Neural cell (in vitro differentiated cells): ENCODE measurements at regions not wholly inside any gene's neighbourhood (a gene's known extent, or its start where the extent isn't known, plus 50 kb on each side); places are given as distances from the start of the nearest gene placed in this dataset.

Experiments used
- H2AFZ ChIP-seq: fragments of 200-600, 300-800 bp; sonication (generic), shearing (Covaris generic); 2 replicates; pipeline ENCODE4 v1.6.0; 2014; ENCODE audit warnings: low read depth, mild to moderate bottlenecking, antibody characterized with exemption, low read length, moderate library complexity
- H3F3A ChIP-seq: fragments of 200-600 bp; shearing (Covaris generic); 2 replicates; pipeline ENCODE4 v1.6.1; 2016; ENCODE audit warnings: mild to moderate bottlenecking, moderate library complexity, mixed read lengths, antibody characterized with exemption, low read length; ENCODE audit not compliant: insufficient read depth, poor library complexity, severe bottlenecking
- H3K27ac ChIP-seq: fragments of 200-600, 300-800 bp; sonication (generic), shearing (Covaris generic); 2 replicates; pipeline ENCODE4 v1.5.1; 2014; ENCODE audit warnings: mild to moderate bottlenecking, low read length, moderate library complexity
- H3K27me3 ChIP-seq: fragments of 300-800, 200-600 bp; sonication (generic), shearing (Covaris generic); 2 replicates; pipeline ENCODE4 v1.6.0; 2014; ENCODE audit warnings: mild to moderate bottlenecking, low read depth, low read length, moderate library complexity; ENCODE audit not compliant: insufficient read depth
- H3K36me3 ChIP-seq: fragments of 300-800, 200-600 bp; sonication (generic), shearing (Covaris generic); 2 replicates; pipeline ENCODE4 v1.5.1; 2014; ENCODE audit warnings: mild to moderate bottlenecking, antibody characterized with exemption, low read length, moderate library complexity; ENCODE audit not compliant: insufficient read depth
- H3K4me2 ChIP-seq: fragments of 300-800, 200-600 bp; sonication (generic), shearing (Covaris generic); 2 replicates; pipeline ENCODE4 v1.6.0; 2014; ENCODE audit warnings: mild to moderate bottlenecking, low read length
- H3K4me3 ChIP-seq: fragments of 300-800, 200-600 bp; sonication (generic), shearing (Covaris generic); 2 replicates; pipeline ENCODE4 v1.5.1; 2014; ENCODE audit warnings: mild to moderate bottlenecking, low read length, moderate library complexity
- H3K79me2 ChIP-seq: fragments of 200-600 bp; shearing (Covaris generic); replicated peaks from 2 replicates; pipeline ENCODE4 v1.6.0; 2014; ENCODE audit warnings: mild to moderate bottlenecking, low read length, moderate library complexity; ENCODE audit not compliant: insufficient read depth
- H3K9ac ChIP-seq: fragments of 300-800, 200-600 bp; sonication (generic), shearing (Covaris generic); 2 replicates; pipeline ENCODE4 v1.6.1; 2016; ENCODE audit warnings: mild to moderate bottlenecking, low read length, mixed read lengths
- H3K9me2 ChIP-seq: fragments of 200-600 bp; shearing (Covaris generic); 2 replicates; pipeline ENCODE4 v1.6.1; 2016; ENCODE audit warnings: mild to moderate bottlenecking, low read length, mixed read lengths; ENCODE audit not compliant: insufficient read depth
- H3K9me3 ChIP-seq: fragments of 200-600, 300-800 bp; sonication (generic), shearing (Covaris generic); 2 replicates; pipeline ENCODE4 v1.6.1; 2016; ENCODE audit warnings: mild to moderate bottlenecking, mixed run types, low read length, moderate library complexity, mixed read lengths
- H4K20me1 ChIP-seq: fragments of 200-600 bp; shearing (Covaris generic); 2 replicates; pipeline ENCODE4 v1.6.1; 2016; ENCODE audit warnings: mild to moderate bottlenecking, mixed run types; ENCODE audit not compliant: insufficient read depth
- EP300 ChIP-seq: fragments of 450-650 bp; conservative IDR thresholded peaks from 2 replicates; pipeline ENCODE4 v1.6.1; 2014; ENCODE audit warnings: antibody characterized with exemption, mild to moderate bottlenecking, moderate library complexity; ENCODE audit not compliant: poor library complexity, severe bottlenecking
- EZH2 ChIP-seq: fragments of 200-600, 300-800 bp; shearing (Covaris generic), sonication (generic); IDR thresholded peaks from 2 replicates; pipeline ENCODE4 v1.6.1; 2014; ENCODE audit warnings: antibody characterized with exemption, low read length, borderline replicate concordance, mild to moderate bottlenecking; ENCODE audit not compliant: insufficient read depth, poor library complexity, severe bottlenecking
- MXI1 ChIP-seq: fragments of 450-650 bp; conservative IDR thresholded peaks from 2 replicates; pipeline ENCODE4 v1.6.1; 2014; ENCODE audit warnings: antibody characterized with exemption, mild to moderate bottlenecking; ENCODE audit not compliant: poor library complexity, severe bottlenecking
- POLR2AphosphoS5 ChIP-seq: IDR thresholded peaks from 2 replicates; pipeline ENCODE4 v1.6.1; 2012
- RAD21 ChIP-seq: fragments of 450-650 bp; conservative IDR thresholded peaks from 2 replicates; pipeline ENCODE4 v1.6.1; 2014; ENCODE audit warnings: antibody characterized with exemption, mild to moderate bottlenecking, moderate library complexity
- SMC3 ChIP-seq: fragments of 450-650 bp; conservative IDR thresholded peaks from 2 replicates; pipeline ENCODE4 v1.6.1; 2014; ENCODE audit warnings: antibody characterized with exemption, mild to moderate bottlenecking, moderate library complexity; ENCODE audit not compliant: poor library complexity
- TAF1 ChIP-seq: IDR thresholded peaks from 2 replicates; pipeline ENCODE4 v1.6.1; 2012; ENCODE audit warnings: low read depth
- TF ChIP-seq, protein P1 (sequence below): IDR thresholded peaks from 2 replicates; pipeline ENCODE4 v1.6.1; 2012; ENCODE audit warnings: borderline replicate concordance
- TF ChIP-seq, protein P2 (sequence below): fragments of 450-650 bp; IDR thresholded peaks from 2 replicates; pipeline ENCODE4 v1.5.1; 2014; ENCODE audit warnings: antibody characterized with exemption, mild to moderate bottlenecking, moderate library complexity; ENCODE audit not compliant: poor library complexity, severe bottlenecking

DNA sequence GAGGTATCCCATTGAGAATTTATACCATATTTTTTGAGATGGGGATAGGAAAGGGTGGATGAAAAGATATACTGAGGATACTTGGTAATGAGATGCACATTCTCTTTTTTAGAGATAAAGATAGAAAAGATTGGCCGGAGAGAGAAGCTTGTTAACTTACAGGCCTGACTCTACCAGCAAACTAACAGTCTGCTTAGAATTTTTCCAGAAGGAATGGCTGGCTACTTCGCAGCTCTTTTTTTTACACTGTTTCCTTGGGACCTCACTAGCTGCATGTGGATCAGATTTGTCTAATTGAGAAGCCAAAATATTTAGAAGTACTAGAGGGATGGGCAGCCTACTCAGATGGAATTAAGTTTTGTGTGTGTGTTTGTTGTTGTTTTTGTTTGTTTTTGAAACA, 586.6 kb downstream of the TAFA4 start:
- TF ChIP-seq, protein P1, sequence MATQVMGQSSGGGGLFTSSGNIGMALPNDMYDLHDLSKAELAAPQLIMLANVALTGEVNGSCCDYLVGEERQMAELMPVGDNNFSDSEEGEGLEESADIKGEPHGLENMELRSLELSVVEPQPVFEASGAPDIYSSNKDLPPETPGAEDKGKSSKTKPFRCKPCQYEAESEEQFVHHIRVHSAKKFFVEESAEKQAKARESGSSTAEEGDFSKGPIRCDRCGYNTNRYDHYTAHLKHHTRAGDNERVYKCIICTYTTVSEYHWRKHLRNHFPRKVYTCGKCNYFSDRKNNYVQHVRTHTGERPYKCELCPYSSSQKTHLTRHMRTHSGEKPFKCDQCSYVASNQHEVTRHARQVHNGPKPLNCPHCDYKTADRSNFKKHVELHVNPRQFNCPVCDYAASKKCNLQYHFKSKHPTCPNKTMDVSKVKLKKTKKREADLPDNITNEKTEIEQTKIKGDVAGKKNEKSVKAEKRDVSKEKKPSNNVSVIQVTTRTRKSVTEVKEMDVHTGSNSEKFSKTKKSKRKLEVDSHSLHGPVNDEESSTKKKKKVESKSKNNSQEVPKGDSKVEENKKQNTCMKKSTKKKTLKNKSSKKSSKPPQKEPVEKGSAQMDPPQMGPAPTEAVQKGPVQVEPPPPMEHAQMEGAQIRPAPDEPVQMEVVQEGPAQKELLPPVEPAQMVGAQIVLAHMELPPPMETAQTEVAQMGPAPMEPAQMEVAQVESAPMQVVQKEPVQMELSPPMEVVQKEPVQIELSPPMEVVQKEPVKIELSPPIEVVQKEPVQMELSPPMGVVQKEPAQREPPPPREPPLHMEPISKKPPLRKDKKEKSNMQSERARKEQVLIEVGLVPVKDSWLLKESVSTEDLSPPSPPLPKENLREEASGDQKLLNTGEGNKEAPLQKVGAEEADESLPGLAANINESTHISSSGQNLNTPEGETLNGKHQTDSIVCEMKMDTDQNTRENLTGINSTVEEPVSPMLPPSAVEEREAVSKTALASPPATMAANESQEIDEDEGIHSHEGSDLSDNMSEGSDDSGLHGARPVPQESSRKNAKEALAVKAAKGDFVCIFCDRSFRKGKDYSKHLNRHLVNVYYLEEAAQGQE: no peak
- TF ChIP-seq POLR2AphosphoS5: no peak
- no peak for TF ChIP-seq SMC3
- no peak for TF ChIP-seq RAD21
- no peak for TF ChIP-seq EP300
- TF ChIP-seq TAF1: no peak
- no peak for TF ChIP-seq MXI1
- TF ChIP-seq, protein P2, sequence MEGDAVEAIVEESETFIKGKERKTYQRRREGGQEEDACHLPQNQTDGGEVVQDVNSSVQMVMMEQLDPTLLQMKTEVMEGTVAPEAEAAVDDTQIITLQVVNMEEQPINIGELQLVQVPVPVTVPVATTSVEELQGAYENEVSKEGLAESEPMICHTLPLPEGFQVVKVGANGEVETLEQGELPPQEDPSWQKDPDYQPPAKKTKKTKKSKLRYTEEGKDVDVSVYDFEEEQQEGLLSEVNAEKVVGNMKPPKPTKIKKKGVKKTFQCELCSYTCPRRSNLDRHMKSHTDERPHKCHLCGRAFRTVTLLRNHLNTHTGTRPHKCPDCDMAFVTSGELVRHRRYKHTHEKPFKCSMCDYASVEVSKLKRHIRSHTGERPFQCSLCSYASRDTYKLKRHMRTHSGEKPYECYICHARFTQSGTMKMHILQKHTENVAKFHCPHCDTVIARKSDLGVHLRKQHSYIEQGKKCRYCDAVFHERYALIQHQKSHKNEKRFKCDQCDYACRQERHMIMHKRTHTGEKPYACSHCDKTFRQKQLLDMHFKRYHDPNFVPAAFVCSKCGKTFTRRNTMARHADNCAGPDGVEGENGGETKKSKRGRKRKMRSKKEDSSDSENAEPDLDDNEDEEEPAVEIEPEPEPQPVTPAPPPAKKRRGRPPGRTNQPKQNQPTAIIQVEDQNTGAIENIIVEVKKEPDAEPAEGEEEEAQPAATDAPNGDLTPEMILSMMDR: no peak
- TF ChIP-seq EZH2: no peak
- no peaks in the 10 kb centered on the region for H3K79me2 ChIP-seq

DNA sequence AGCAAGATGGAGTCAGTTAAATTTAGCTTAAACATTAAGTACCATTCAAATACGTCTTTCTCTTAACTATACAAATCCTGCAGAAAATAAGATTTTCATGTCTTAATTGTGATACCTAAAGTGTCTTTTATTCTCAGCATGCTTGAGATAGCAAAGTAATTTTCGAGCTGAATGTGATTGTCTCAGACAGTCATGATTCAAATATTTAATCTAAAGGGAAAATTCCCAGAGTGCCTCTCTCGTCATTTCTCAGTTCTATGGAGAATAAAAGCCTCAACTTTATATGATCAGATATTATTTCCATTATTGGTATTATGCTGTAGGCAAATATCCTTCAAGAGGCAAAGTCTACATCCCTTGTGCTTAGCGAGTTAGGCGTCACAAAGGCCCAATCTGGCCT, 589.9 kb downstream of the TAFA4 start:
- no peak overlapping the region for H3K27ac ChIP-seq
- H2AFZ ChIP-seq: no peak overlapping the region
- H3K27me3 ChIP-seq: no peaks in the 10 kb centered on the region
- no peaks in the 10 kb centered on the region for H4K20me1 ChIP-seq
- no peak overlapping the region for H3K4me2 ChIP-seq
- H3K9me3 ChIP-seq: no peaks in the 10 kb centered on the region
- no peak overlapping the region for H3K4me3 ChIP-seq
- no peaks in the 10 kb centered on the region for H3F3A ChIP-seq
- H3K36me3 ChIP-seq: no peaks in the 10 kb centered on the region
- no peak overlapping the region for H3K9ac ChIP-seq
- H3K79me2 ChIP-seq: no peaks in the 10 kb centered on the region
- no peaks in the 10 kb centered on the region for H3K9me2 ChIP-seq
- TF ChIP-seq, protein P2: no peak
- TF ChIP-seq RAD21 (no peak), EP300 (no peak), SMC3 (no peak)

More for the DNA sequence above, 586.6 kb downstream of the TAFA4 start:
- no peak overlapping the region for H3K4me3 ChIP-seq
- H3K36me3 ChIP-seq: no peaks in the 10 kb centered on the region
- no peaks in the 10 kb centered on the region for H4K20me1 ChIP-seq
- no peaks in the 10 kb centered on the region for H3K9me2 ChIP-seq
- H3K9ac ChIP-seq: no peak overlapping the region
- no peak overlapping the region for H3K4me2 ChIP-seq
- H3F3A ChIP-seq: no peaks in the 10 kb centered on the region
- no peaks in the 10 kb centered on the region for H3K27me3 ChIP-seq
- H2AFZ ChIP-seq: no peak overlapping the region
- no peaks in the 10 kb centered on the region for H3K9me3 ChIP-seq
- no peak overlapping the region for H3K27ac ChIP-seq
